DMS79 (cell line): ENCODE measurements at regions not wholly inside any gene's neighbourhood (a gene's known extent, or its start where the extent isn't known, plus 50 kb on each side); places are given as distances from the start of the nearest gene placed in this dataset.

Source experiments
- DNase-seq: peaks from one replicate; lab custom pipeline; 2025; lab: John Stamatoyannopoulos, UW

GRCh38 chr18:56224669-56225561 lies 413.5 kb downstream of the TXNL1 start:
- DNase-seq, result no peak

- no peak for DNase-seq
Observed at GRCh38 chr18:56221195-56222065, 417.0 kb downstream of the TXNL1 start.

- DNase-seq, result no peak
Observed at GRCh38 chr18:56217406-56217805, 421.0 kb downstream of the TXNL1 start.

- DNase-seq, result no peak
Observed at GRCh38 chr18:56214706-56215105, 423.7 kb downstream of the TXNL1 start.

- DNase-seq, result no peak
Observed at GRCh38 chr18:56210520-56210919, 427.9 kb downstream of the TXNL1 start.

- DNase-seq, result peak; percentile 1
Observed at GRCh38 chr18:56207989-56208388, 430.4 kb downstream of the TXNL1 start.

- DNase-seq, result no peak
Observed at GRCh38 chr18:56204052-56204451, 434.3 kb downstream of the TXNL1 start.

GRCh38 chr18:56202678-56203077 lies 435.7 kb downstream of the TXNL1 start:
- no peak for DNase-seq

- no peak for DNase-seq
Observed at GRCh38 chr18:56200381-56200911, 437.9 kb downstream of the TXNL1 start.

- DNase-seq, result no peak
Observed at GRCh38 chr18:56199580-56200330, 438.6 kb downstream of the TXNL1 start.

- no peak for DNase-seq
Observed at GRCh38 chr18:56197241-56197859, 441.0 kb downstream of the TXNL1 start.

- DNase-seq, result no peak
Observed at GRCh38 chr18:56196495-56197225, 441.7 kb downstream of the TXNL1 start.

- no peak for DNase-seq
Observed at GRCh38 chr18:56191334-56191733, 447.1 kb downstream of the TXNL1 start.

GRCh38 chr18:56189615-56190014 lies 448.8 kb downstream of the TXNL1 start:
- DNase-seq, result no peak

GRCh38 chr18:56188529-56189275 lies 449.7 kb downstream of the TXNL1 start:
- DNase-seq, result no peak

- DNase-seq, result no peak
Observed at GRCh38 chr18:56186319-56186718, 452.1 kb downstream of the TXNL1 start.

GRCh38 chr18:56185126-56185525 lies 453.3 kb downstream of the TXNL1 start:
- DNase-seq, result no peak

GRCh38 chr18:56176751-56177150 lies 461.6 kb downstream of the TXNL1 start:
- no peak for DNase-seq

GRCh38 chr18:56175330-56176001 lies 462.9 kb downstream of the TXNL1 start:
- no peak for DNase-seq
